HepG2 (cell line): ENCODE measurements at regions not wholly inside any gene's neighbourhood (a gene's known extent, or its start where the extent isn't known, plus 50 kb on each side); places are given as distances from the start of the nearest gene placed in this dataset.

Source experiments
- ATAC-seq: fragments of 200-7000 bp; cut with Tn5 transposase; 3 replicates; pipeline ENCODE4 v1.9.1; 2020; ENCODE audit warnings: mild to moderate bottlenecking, moderate library complexity
- BruUV-seq: library from RNA; stranded (reverse); fragments of 400-500 nt; replicated peaks from 2 replicates; lab custom pipeline; 2021; lab: Mats Ljungman, UMichigan
- CTCF ChIA-PET: fragments of 300-600 bp; formaldehyde crosslinking; extraction: SDS; loops from one replicate; lab custom pipeline; 2021; ENCODE audit warnings: low total read pairs, inconsistent platforms, low intra/inter-chr PET ratio; lab: Yijun Ruan, JAX
- POLR2A ChIA-PET: fragments of 350-600 bp; sonication (Branson Sonifier 250); formaldehyde crosslinking; loops from one replicate; lab custom pipeline; 2020; ENCODE audit warnings: antibody characterized with exemption, inconsistent platforms; lab: Yijun Ruan, JAX
- DNase-seq: peaks from one replicate; pipeline ENCODE4 v3.0.0-alpha.2; 2015; ENCODE audit warnings: low spot score
- FAIRE-seq: peaks from 3 replicates; lab custom pipeline; 2011; peaks lifted over from hg19 to GRCh38; lab: Jason Lieb, UNC
- H2AFZ ChIP-seq: one replicate; pipeline ENCODE4 v1.6.1; 2011; ENCODE audit warnings: low read length, inconsistent platforms
- H3K27ac ChIP-seq: fragments of 300-600 bp; 3 replicates; pipeline ENCODE4 v1.8.0; 2011; ENCODE audit warnings: mixed run types, mild to moderate bottlenecking, mixed read lengths, low read length, inconsistent platforms; ENCODE audit not compliant: insufficient read depth; ENCODE audit errors: extremely low read length
- H3K27me3 ChIP-seq, 2 experiments: fragments of 200-600 bp in 1 of 2; 2 replicates in 1 of 2; 3 replicates in 1 of 2; pipeline versions ENCODE4 v1.6.0 to v1.8.0; 2011; ENCODE audit warnings: low read length in 2 of 2, mild to moderate bottlenecking in 2 of 2, moderate library complexity in 2 of 2, inconsistent platforms in 1 of 2; ENCODE audit not compliant: insufficient read depth in 2 of 2, control insufficient read depth in 1 of 2
- H3K36me3 ChIP-seq, 2 experiments: fragments of 200-600 bp in 1 of 2; replicated peaks in 1 of 2; 2 replicates in 1 of 2; 3 replicates in 1 of 2; pipeline versions ENCODE4 v1.5.1 to v1.8.0; 2011; ENCODE audit warnings: low read length in 2 of 2, inconsistent platforms in 1 of 2; ENCODE audit not compliant: insufficient read depth in 2 of 2, control insufficient read depth in 1 of 2
- H3K4me1 ChIP-seq: 2 replicates; pipeline ENCODE4 v1.5.1; 2012; ENCODE audit warnings: low read length, inconsistent platforms; ENCODE audit not compliant: insufficient read depth
- H3K4me2 ChIP-seq: 2 replicates; pipeline ENCODE4 v1.6.0; 2011; ENCODE audit warnings: low read depth, low read length, inconsistent platforms
- H3K4me3 ChIP-seq, 3 experiments: fragments of 200-600 bp in 1 of 3; sonication (generic), shearing (Covaris generic) in 1 of 3; replicated peaks in 1 of 3; 2 replicates each; pipeline ENCODE4 v1.5.1; 2011 to 2016; ENCODE audit warnings: low read length in 3 of 3, inconsistent platforms in 2 of 3, low read depth in 2 of 3, mild to moderate bottlenecking in 2 of 3, control low read depth in 1 of 3, mixed read lengths in 1 of 3; ENCODE audit not compliant: insufficient read depth in 1 of 3
- H3K79me2 ChIP-seq: one replicate; pipeline ENCODE4 v1.6.1; 2011; ENCODE audit warnings: low read length, inconsistent platforms; ENCODE audit not compliant: insufficient read depth
- H3K9ac ChIP-seq: 2 replicates; pipeline ENCODE4 v1.6.0; 2011; ENCODE audit warnings: mild to moderate bottlenecking, low read depth, low read length, inconsistent platforms; ENCODE audit not compliant: insufficient read depth
- H3K9me3 ChIP-seq: 2 replicates; pipeline ENCODE4 v1.5.1; 2012; ENCODE audit warnings: mild to moderate bottlenecking, low read length
- H4K20me1 ChIP-seq: 2 replicates; pipeline ENCODE4 v1.6.0; 2011; ENCODE audit warnings: inconsistent platforms, mild to moderate bottlenecking, low read length, moderate library complexity; ENCODE audit not compliant: insufficient read depth
- FOSL2 ChIP-seq: sonication (generic); formaldehyde crosslinking; IDR thresholded peaks from 2 replicates; pipeline ENCODE4 v1.4.0; 2020; ENCODE audit warnings: missing genetic modification reagents
- MIER3 ChIP-seq: IDR thresholded peaks from 2 replicates; pipeline ENCODE4 v1.6.1; 2016; ENCODE audit warnings: missing compliant biosample characterization, borderline replicate concordance
- PAWR ChIP-seq: sonication (generic); formaldehyde crosslinking; IDR thresholded peaks from 2 replicates; pipeline ENCODE4 v1.4.0; 2020; ENCODE audit warnings: missing genetic modification reagents, mild to moderate bottlenecking, borderline replicate concordance
- RFXAP ChIP-seq: sonication (generic); formaldehyde crosslinking; IDR thresholded peaks from 2 replicates; pipeline ENCODE4 v1.4.0; 2020; ENCODE audit warnings: missing genetic modification reagents, borderline replicate concordance
- ZNF639 ChIP-seq: conservative IDR thresholded peaks from 2 replicates; pipeline ENCODE4 v1.6.1; 2018; ENCODE audit warnings: missing genetic modification reagents
- ZNF646 ChIP-seq: sonication (generic); formaldehyde crosslinking; IDR thresholded peaks from 2 replicates; pipeline ENCODE4 v1.9.0; 2021; ENCODE audit warnings: mild to moderate bottlenecking, missing genetic modification reagents
- WGBS: methylation state at CpG from one replicate; pipeline ENCODE4 v1.1.6; 2017; ENCODE audit warnings: low lambda C conversion rate; 5-methylcytosine and 5-hydroxymethylcytosine counted together
- in situ Hi-C: cut with HindIII; loops from 2 replicates; pipeline ENCODE4 v1.10.0; 2017; ENCODE audit warnings: low pct_unique_long_range_greater_than_20kb; ENCODE audit not compliant: extremely low pct_ligation_motif_present
- intact Hi-C: fragments of 100-400 bp; cut with micrococcal nuclease; formaldehyde crosslinking; loops from one replicate; pipeline ENCODE4 v1.10.0; 2022; ENCODE audit not compliant: unreplicated experiment

GRCh38 chrX:8345473-8345872, 119.2 kb upstream of the VCX3B start:
- no peak overlapping the region for H3K4me2 ChIP-seq
- CTCF ChIA-PET = no interaction called here
- H3K4me1 ChIP-seq = no peaks in the 10 kb centered on the region
- H3K36me3 ChIP-seq = no peaks in the 10 kb centered on the region
- no TSS peak for BruUV-seq
- 0% methylated on average over 1 of the region's 4 CpGs for WGBS
- FAIRE-seq (no peak), ATAC-seq (no peak), DNase-seq (peak; percentile 3)
- in situ Hi-C loops = no loop called here
- H3K9me3 ChIP-seq = no peaks in the 10 kb centered on the region
- no peak overlapping the region for H2AFZ ChIP-seq
- POLR2A ChIA-PET = no interaction called here
- no peaks in the 10 kb centered on the region for H4K20me1 ChIP-seq
- no peak overlapping the region for H3K27ac ChIP-seq
- H3K9ac ChIP-seq = no peak overlapping the region
- no peaks in the 10 kb centered on the region for H3K79me2 ChIP-seq
- TF ChIP-seq RFXAP (no peak), PAWR (CRISPR knock-in tag) (no peak), MIER3 (CRISPR knock-in tag) (no peak), ZNF639 (no peak), FOSL2 (CRISPR knock-in tag) (peak; percentile 55; the same call in 1 of the 2 replicates), ZNF646 (no peak)
- H3K4me3 ChIP-seq = no peak overlapping the region
- intact Hi-C loops = no loop called here
- H3K27me3 ChIP-seq = no peaks in the 10 kb centered on the region
